GM12891 (cell line): ENCODE measurements at regions not wholly inside any gene's neighbourhood (a gene's known extent, or its start where the extent isn't known, plus 50 kb on each side); places are given as distances from the start of the nearest gene placed in this dataset.
"Not testable (repeated sequence)": the region's sequence is repeated elsewhere in the genome, so short reads cannot be mapped to it uniquely, and the experiment has no call there.

Experiments
- DNase-seq: peaks from one replicate; pipeline ENCODE4 v3.0.0; 2011; ENCODE audit warnings: low spot score; ENCODE audit not compliant: insufficient read length
- FAIRE-seq: peaks from 2 replicates; lab custom pipeline; 2011; peaks lifted over from hg19 to GRCh38; lab: Jason Lieb, UNC
- PAX5 ChIP-seq: IDR thresholded peaks from 2 replicates; pipeline ENCODE4 v1.6.1; 2011; ENCODE audit warnings: low read length, moderate library complexity, mild to moderate bottlenecking; ENCODE audit not compliant: insufficient read depth, severe bottlenecking
- POLR2A ChIP-seq: IDR thresholded peaks from 2 replicates; pipeline ENCODE4 v1.6.1; 2011; ENCODE audit warnings: low read depth, low read length, control low read depth
- POLR2AphosphoS5 ChIP-seq: IDR thresholded peaks from 2 replicates; pipeline ENCODE4 v1.6.1; 2011; ENCODE audit warnings: low read depth, low read length, control low read depth
- POU2F2 ChIP-seq: IDR thresholded peaks from 2 replicates; pipeline ENCODE4 v1.6.1; 2011; ENCODE audit warnings: low read depth, mild to moderate bottlenecking, control low read depth, low read length, moderate library complexity
- SPI1 ChIP-seq: IDR thresholded peaks from 2 replicates; pipeline ENCODE4 v1.6.1; 2011; ENCODE audit warnings: low read depth, low read length, control low read depth
- TAF1 ChIP-seq: IDR thresholded peaks from 2 replicates; pipeline ENCODE4 v1.6.1; 2011; ENCODE audit warnings: low read depth, low read length, control low read depth

DNA sequence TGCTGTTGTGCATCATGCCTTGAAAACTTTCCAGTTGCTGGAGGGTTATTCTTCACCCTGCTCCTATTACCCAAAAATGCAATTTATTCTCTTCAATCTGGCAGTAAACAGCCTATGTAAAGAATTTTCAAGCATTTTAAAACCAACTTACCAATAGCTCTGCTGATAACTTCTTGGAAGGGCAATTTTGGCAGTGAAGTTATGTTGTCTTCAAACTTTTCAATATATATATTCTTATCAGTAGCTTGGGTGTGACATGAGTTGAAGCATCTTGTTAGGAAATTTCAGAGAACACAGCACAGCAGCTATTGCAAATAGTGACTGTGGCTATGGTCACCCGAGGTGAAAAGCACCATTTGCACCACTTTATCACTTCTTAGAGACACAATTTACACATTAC lies 395.5 kb downstream of the STK39 start:
- no peak for DNase-seq
- no peak for FAIRE-seq
- TF ChIP-seq POU2F2 (no peak), POLR2AphosphoS5 (no peak), SPI1 (no peak), TAF1 (no peak), PAX5 (no peak), POLR2A (no peak)

DNA sequence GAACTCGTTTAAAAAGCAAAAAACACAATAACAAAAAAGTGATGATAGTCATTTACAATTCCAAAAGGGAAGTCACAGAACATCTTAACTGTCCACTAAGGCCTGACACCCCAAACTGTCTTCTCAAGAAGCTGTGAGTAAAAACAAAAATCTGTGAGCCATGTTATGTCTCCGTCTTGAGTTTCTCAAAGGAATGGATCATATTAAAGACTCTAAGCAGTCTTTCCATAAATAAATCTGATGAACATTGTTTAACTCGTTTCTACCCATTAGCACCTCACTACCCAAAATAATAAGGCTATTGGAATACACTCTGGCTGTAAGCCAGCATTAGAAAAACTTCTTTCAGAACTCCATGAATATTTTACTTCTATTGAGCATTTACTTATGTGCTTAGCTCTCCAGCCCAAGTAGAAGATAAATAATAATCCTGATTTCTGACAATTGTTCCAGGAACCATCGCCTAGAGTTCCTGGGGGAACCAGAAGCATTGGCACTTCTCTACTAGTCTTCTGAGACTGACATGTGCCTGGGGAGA lies 396.0 kb downstream of the STK39 start:
- FAIRE-seq (no peak), DNase-seq (no peak)
- TF ChIP-seq POU2F2 (no peak), POLR2AphosphoS5 (no peak), TAF1 (no peak), PAX5 (no peak)

DNA sequence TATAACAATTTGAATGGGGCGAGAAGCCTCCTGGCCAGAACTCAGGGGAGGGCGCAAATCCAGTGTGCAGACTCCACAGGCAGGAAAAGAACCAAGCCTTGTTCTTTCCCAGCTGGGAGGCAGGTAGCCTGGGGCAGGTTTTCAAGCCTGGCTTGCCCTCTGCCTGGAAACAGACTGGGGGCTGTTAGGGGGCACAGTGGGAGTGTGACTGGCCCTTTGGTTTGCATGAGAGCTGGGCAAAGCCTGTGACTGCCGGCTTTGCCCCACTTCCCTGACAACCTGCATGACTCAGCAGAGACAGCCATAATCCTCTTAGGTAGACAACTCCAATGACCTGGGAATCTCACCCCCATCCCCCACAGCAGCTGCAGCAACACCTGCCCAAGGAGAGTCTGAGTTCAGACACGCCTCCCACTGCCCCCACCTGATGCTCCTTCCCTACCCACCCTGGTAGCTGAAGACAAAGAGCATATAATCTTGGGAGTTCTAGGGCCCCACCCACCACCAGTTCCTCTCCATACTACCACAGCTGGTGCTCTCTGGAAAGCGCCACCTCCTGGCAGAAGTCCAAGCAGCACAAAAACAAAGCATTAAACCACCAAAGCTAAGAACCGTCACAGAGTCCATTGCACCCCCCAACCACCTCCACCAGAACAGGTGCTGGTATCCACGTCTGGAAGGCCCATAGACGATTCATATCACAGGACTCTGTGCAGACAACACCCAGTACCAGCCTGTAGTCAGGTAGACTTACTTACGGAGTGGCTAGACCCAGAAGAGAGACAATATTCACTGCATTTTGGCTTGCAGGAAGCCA lies 402.5 kb downstream of the STK39 start:
- DNase-seq: no peak
- TF ChIP-seq PAX5: no peak
- no peak for TF ChIP-seq SPI1
- no peak for TF ChIP-seq POLR2AphosphoS5
- TF ChIP-seq TAF1: no peak
- no peak for TF ChIP-seq POLR2A
- no peak for TF ChIP-seq POU2F2
- FAIRE-seq: no peak

- FAIRE-seq: no peak
- no peak for DNase-seq
- no peak for TF ChIP-seq POLR2AphosphoS5
- no peak for TF ChIP-seq SPI1
- TF ChIP-seq TAF1: no peak
- TF ChIP-seq POLR2A: no peak
- TF ChIP-seq PAX5: no peak
- TF ChIP-seq POU2F2: no peak
Observed at GRCh38 chr2:167843657-167844056, 403.7 kb downstream of the STK39 start.

DNA sequence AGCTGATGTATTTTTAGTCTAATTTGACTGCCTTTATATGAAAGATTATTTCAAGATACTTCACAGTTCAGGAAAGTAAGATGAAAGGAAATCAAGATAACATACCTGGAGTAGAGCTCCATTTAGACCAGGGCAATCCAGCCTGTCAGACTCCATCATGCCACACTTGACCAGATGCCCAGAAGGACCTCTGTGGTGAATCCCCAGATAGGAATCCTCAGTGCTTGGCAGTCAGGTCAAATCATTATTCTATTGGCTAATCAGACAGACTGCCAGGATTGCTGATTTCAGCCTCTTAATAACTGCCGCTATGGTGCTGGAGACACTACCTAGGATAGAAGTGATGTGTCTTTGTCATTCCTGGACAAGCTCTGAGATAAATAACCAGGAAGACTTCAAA lies 404.2 kb downstream of the STK39 start:
- no peak for TF ChIP-seq SPI1
- no peak for TF ChIP-seq PAX5
- TF ChIP-seq TAF1: no peak
- FAIRE-seq (no peak), DNase-seq (no peak)

DNA sequence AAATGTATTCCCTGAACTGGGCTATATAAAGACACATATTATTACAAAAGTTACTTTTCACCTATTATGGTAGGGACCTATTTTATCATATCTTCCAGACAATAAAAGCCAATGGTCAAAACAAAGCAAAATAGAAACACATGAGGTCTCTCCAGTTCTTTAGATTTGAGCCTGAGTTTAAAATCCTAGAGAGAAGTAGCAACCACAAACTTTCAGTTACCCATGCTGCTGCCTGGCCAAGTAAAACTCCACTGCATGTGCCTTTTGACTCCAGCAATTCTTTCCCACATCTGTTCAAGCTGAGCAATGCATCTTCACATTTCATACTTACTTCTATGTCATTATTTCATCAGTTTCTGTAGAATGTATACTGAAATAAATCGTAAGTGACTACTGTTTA lies 405.3 kb downstream of the STK39 start:
- TF ChIP-seq TAF1 (no peak), POLR2AphosphoS5 (no peak), POLR2A (no peak)
- no peak for FAIRE-seq
- no peak for DNase-seq

GRCh38 chr2:167835290-167835689 lies 412.1 kb downstream of the STK39 start:
- FAIRE-seq, DNase-seq: not testable (repeated sequence)

DNA sequence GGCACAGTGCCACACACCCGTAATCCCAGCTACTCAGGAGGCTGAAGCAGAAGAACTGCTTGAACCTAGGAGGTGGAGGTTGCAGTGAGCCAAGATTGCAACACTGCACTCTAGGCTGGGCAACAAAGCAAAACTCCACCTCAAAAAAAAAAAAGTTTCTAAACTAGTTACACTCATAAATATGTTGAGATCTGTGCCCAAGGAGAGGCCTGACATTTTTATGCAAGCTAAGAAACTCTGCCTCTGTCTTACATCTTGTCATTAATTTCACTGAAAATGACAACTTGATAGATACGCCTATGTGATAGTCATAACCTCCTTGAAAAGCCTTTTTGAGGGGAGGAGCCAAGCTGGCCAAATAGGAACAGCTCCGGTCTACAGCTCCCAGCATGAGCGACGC lies 412.7 kb downstream of the STK39 start:
- no peak for DNase-seq
- FAIRE-seq: no peak
- no peak for TF ChIP-seq SPI1
- no peak for TF ChIP-seq PAX5

DNA sequence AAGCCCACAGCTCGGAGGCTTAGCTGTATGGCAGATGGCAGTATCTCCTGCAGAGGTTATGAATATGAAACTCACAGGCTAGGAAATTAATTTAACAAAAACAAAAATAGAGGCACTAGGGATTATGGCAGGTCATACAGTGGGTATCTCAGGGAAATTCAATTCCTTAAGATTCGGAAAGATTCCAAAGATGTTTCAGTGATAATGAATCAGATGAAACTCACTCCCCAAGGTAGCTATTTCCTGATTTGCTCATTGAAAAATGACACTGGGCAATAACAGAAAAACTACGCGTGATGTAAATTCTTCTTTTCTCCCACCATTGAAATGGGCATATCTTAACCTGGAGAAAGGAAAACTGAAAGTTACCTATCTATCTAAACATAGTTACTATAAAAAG lies 414.1 kb downstream of the STK39 start:
- FAIRE-seq (no peak), DNase-seq (no peak)
- no peak for TF ChIP-seq POU2F2
- no peak for TF ChIP-seq SPI1
- TF ChIP-seq TAF1: no peak
- TF ChIP-seq POLR2A: no peak
- no peak for TF ChIP-seq POLR2AphosphoS5
- no peak for TF ChIP-seq PAX5

GRCh38 chr2:167832868-167833287 lies 414.5 kb downstream of the STK39 start:
- DNase-seq (no peak), FAIRE-seq (no peak)
- TF ChIP-seq PAX5 (no peak), SPI1 (no peak), POLR2AphosphoS5 (no peak), POU2F2 (no peak), TAF1 (no peak), POLR2A (no peak)

DNA sequence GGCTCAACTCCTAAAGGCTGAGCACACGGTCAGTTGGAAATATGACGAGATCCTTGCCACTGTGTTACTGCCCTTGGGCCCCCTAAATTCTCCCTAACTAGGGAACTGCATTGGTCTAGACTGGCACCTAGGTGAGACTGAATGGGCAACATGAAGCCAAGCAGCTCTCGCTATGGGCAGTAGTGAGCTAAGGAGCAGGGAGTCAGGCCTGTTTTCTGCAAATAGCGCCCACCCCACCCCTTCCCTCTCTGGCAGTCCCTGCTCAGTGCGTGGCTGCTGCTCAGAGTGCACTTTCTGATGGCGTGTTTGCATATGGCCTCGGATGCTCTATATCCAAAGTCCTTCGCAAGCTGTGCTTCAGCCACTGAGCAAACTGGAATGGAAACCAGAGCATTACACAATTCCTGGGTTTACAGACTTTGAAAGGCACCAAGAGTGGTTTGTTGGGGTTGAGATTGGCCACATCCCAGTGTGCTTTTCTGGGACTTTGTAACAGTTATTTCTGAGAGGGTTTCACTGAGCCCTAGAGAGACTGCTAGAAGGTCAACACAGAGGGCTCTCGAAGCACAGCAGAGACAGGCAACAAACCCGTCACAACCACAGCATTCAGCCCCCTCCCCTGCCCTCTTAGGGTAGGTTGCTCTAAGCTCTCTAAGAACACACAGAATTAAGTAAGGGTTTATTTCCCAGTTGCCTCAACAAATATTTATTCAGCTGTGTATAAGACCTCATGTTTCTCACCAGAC lies 419.9 kb downstream of the STK39 start:
- DNase-seq: no peak
- no peak for FAIRE-seq
- no peak for TF ChIP-seq SPI1
- no peak for TF ChIP-seq TAF1
- TF ChIP-seq POU2F2: no peak
